K562 (cell line): ENCODE measurements at regions not wholly inside any gene's neighbourhood (a gene's known extent, or its start where the extent isn't known, plus 50 kb on each side); places are given as distances from the start of the nearest gene placed in this dataset.

ENCODE experiments used
- CHCHD3 ChIP-seq: fragments of 250-450 bp; sonication (Bioruptor Pico); IDR thresholded peaks from 2 replicates; pipeline ENCODE4 v2.1.2; 2022; ENCODE audit warnings: mild to moderate bottlenecking
- HCFC1 ChIP-seq: IDR thresholded peaks from 2 replicates; pipeline ENCODE4 v1.6.1; 2012; ENCODE audit warnings: low read depth, low read length, improper control_type of control experiment
- KAT8 ChIP-seq: fragments of 450-650 bp; IDR thresholded peaks from 2 replicates; pipeline ENCODE4 v1.6.1; 2016; ENCODE audit warnings: low read depth, mild to moderate bottlenecking
- KDM1A ChIP-seq, 2 experiments: fragments of 450-650 bp; IDR thresholded peaks; 2 replicates each; pipeline ENCODE4 v1.6.1; 2016; ENCODE audit warnings: mild to moderate bottlenecking in 2 of 2
- KLF10 ChIP-seq: fragments of 250-450 bp; sonication (Bioruptor Pico); IDR thresholded peaks from 2 replicates; pipeline ENCODE4 v1.6.1; 2021; ENCODE audit warnings: matching md5 sums
- POLR2A ChIP-seq: fragments of 450-650 bp; conservative IDR thresholded peaks from 2 replicates; pipeline ENCODE4 v1.6.1; 2016
- SP2 ChIP-seq: IDR thresholded peaks from 2 replicates; pipeline ENCODE4 v1.6.1; 2011; ENCODE audit warnings: mild to moderate bottlenecking, low read depth, low read length, moderate library complexity; ENCODE audit not compliant: poor library complexity, severe bottlenecking; ENCODE audit errors: extremely low read depth
- U2AF1 ChIP-seq: fragments of 200-400 bp; formaldehyde crosslinking; optimal IDR thresholded peaks from 2 replicates; pipeline ENCODE3; 2017; ENCODE audit warnings: mild to moderate bottlenecking, low read depth, low read length, moderate library complexity
- ZFP36 ChIP-seq: fragments of 150-350 bp; IDR thresholded peaks from 2 replicates; pipeline ENCODE4 v1.6.1; 2018; ENCODE audit warnings: low read length, low read depth; ENCODE audit not compliant: partially characterized antibody
- TF ChIP-seq, protein P1 (sequence below): fragments of 250-450 bp; sonication (Bioruptor Pico); IDR thresholded peaks from 2 replicates; pipeline ENCODE4 v1.4.0; 2020
- TF ChIP-seq, protein P2 (sequence below): fragments of 450-650 bp; formaldehyde crosslinking; IDR thresholded peaks from 2 replicates; pipeline ENCODE4 v1.4.0; 2020; ENCODE audit warnings: mild to moderate bottlenecking, moderate library complexity

DNA sequence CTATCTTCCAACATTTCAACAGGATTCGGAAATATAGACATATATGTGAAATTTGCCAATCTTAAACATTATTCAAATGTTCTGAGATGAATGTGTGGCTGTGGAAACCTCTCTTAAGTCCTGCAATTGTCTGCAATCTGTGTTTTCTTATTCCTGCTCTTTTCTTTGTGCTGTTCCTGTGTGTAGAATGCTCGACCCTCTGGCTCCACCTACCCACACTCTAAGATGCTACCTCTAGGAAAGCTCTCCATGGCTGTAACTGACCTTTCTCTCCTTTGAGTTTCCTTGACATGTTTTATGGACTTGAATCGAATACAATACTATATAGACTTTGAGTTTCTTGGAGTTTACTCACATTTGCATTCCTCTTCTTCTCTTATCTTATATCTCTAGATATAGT lies 120.6 kb upstream of the ASTN2 start:
- TF ChIP-seq CHCHD3 (CRISPR knock-in tag), result no peak
- no peak for TF ChIP-seq U2AF1
- no peak for TF ChIP-seq KAT8
- TF ChIP-seq SP2, result no peak
- no peak for TF ChIP-seq POLR2A
- TF ChIP-seq KLF10 (CRISPR knock-in tag), result no peak
- TF ChIP-seq, protein P1, sequence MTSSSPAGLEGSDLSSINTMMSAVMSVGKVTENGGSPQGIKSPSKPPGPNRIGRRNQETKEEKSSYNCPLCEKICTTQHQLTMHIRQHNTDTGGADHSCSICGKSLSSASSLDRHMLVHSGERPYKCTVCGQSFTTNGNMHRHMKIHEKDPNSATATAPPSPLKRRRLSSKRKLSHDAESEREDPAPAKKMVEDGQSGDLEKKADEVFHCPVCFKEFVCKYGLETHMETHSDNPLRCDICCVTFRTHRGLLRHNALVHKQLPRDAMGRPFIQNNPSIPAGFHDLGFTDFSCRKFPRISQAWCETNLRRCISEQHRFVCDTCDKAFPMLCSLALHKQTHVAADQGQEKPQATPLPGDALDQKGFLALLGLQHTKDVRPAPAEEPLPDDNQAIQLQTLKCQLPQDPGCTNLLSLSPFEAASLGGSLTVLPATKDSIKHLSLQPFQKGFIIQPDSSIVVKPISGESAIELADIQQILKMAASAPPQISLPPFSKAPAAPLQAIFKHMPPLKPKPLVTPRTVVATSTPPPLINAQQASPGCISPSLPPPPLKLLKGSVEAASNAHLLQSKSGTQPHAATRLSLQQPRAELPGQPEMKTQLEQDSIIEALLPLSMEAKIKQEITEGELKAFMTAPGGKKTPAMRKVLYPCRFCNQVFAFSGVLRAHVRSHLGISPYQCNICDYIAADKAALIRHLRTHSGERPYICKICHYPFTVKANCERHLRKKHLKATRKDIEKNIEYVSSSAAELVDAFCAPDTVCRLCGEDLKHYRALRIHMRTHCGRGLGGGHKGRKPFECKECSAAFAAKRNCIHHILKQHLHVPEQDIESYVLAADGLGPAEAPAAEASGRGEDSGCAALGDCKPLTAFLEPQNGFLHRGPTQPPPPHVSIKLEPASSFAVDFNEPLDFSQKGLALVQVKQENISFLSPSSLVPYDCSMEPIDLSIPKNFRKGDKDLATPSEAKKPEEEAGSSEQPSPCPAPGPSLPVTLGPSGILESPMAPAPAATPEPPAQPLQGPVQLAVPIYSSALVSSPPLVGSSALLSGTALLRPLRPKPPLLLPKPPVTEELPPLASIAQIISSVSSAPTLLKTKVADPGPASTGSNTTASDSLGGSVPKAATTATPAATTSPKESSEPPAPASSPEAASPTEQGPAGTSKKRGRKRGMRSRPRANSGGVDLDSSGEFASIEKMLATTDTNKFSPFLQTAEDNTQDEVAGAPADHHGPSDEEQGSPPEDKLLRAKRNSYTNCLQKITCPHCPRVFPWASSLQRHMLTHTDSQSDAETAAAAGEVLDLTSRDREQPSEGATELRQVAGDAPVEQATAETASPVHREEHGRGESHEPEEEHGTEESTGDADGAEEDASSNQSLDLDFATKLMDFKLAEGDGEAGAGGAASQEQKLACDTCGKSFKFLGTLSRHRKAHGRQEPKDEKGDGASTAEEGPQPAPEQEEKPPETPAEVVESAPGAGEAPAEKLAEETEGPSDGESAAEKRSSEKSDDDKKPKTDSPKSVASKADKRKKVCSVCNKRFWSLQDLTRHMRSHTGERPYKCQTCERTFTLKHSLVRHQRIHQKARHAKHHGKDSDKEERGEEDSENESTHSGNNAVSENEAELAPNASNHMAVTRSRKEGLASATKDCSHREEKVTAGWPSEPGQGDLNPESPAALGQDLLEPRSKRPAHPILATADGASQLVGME (CRISPR knock-in tag), result no peak
- no peak for TF ChIP-seq ZFP36
- no peak for TF ChIP-seq HCFC1
- TF ChIP-seq, protein P2, sequence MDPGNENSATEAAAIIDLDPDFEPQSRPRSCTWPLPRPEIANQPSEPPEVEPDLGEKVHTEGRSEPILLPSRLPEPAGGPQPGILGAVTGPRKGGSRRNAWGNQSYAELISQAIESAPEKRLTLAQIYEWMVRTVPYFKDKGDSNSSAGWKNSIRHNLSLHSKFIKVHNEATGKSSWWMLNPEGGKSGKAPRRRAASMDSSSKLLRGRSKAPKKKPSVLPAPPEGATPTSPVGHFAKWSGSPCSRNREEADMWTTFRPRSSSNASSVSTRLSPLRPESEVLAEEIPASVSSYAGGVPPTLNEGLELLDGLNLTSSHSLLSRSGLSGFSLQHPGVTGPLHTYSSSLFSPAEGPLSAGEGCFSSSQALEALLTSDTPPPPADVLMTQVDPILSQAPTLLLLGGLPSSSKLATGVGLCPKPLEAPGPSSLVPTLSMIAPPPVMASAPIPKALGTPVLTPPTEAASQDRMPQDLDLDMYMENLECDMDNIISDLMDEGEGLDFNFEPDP (CRISPR knock-in tag), result no peak
- TF ChIP-seq KDM1A (IDR thresholded peaks at IDR 0.05), result no peak
